PFSK-1 (cell line): ENCODE measurements at regions not wholly inside any gene's neighbourhood (a gene's known extent, or its start where the extent isn't known, plus 50 kb on each side); places are given as distances from the start of the nearest gene placed in this dataset.

Experiments
- POLR2AphosphoS5 ChIP-seq: IDR thresholded peaks from 2 replicates; pipeline ENCODE4 v1.6.1; 2012; ENCODE audit warnings: low read depth, mild to moderate bottlenecking, control low read depth, low read length, moderate library complexity
- SIN3A ChIP-seq: IDR thresholded peaks from 2 replicates; pipeline ENCODE4 v1.6.1; 2012; ENCODE audit warnings: mild to moderate bottlenecking, low read length, moderate library complexity, borderline replicate concordance; ENCODE audit not compliant: insufficient read depth
- TAF1 ChIP-seq: IDR thresholded peaks from 2 replicates; pipeline ENCODE4 v1.6.1; 2012; ENCODE audit warnings: low read length, control low read depth, borderline replicate concordance; ENCODE audit not compliant: insufficient read depth

- TF ChIP-seq TAF1 (no peak), SIN3A (no peak), POLR2AphosphoS5 (no peak)
Measured at GRCh38 chr7:51374936-51375335, 58.3 kb upstream of the COBL start.
